Activated CD4-positive, alpha-beta T cell treated with anti-CD3 and anti-CD28 coated beads for 24 hours (primary cell): ENCODE measurements at regions not wholly inside any gene's neighbourhood (a gene's known extent, or its start where the extent isn't known, plus 50 kb on each side); places are given as distances from the start of the nearest gene placed in this dataset.

Source experiments
- DNase-seq, 2 donors: peaks; one replicate each; pipeline ENCODE4 v3.0.0-alpha.2; 2020; ENCODE audit warnings: low read depth in 2 of 2

DNA sequence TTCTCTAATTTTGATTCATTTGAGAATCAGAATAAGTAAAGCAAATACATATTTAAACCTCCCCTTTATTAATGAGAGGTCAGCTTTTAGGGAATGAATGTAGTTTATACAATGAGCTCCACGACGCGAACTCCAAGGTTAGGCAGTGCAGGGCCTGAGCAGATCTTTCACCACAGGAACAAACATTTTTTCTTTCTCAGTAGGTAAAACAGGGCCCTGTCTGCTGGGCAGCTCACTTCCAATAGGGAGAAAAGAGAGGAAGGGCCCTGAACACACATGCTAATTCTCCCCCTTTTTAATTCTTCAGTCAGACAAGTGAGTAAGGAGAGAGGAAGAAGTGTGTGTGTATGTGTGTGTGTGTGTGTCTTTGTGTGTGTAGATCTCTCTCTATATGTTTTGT is 682.4 kb upstream of the TMEFF2 start:
- DNase-seq, result no peak

DNA sequence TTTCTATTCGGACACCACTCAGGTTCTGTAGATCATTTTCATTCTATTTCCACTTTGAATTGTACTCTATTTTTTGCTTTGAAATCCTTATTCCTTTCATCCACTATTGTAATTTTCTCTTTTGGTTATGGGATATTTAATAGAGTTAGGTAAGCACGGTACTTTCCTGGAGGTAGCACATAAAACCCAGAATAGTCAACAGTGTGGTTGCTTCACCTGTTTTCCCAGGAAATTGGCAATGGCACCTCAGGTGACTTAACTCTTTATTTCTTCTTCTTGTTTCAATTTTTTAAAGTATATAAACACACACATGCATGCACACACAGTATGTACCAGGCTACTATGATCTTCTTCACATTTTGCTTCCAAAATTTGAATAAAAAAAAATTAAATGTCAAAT is 682.0 kb upstream of the TMEFF2 start:
- DNase-seq, result no peak

DNA sequence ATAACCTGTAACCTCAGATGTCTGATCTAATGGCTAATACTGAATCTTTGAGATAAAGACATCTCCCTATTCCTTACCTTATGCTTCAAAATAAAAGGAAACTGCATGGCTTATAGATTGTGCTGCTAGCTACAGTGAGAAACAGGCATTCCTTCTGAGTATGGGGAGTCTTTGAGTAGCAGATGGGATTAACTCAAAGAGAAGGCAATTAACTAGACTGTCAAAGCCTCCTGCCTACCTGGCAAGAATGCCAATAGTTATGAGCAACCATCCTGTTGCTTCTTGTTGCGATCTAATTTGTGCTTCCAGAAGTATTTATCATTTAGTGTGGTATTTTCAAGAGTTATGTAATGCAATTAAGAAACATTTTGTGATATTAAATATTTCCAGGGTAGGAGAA is 660.0 kb upstream of the TMEFF2 start:
- no peak for DNase-seq

DNA sequence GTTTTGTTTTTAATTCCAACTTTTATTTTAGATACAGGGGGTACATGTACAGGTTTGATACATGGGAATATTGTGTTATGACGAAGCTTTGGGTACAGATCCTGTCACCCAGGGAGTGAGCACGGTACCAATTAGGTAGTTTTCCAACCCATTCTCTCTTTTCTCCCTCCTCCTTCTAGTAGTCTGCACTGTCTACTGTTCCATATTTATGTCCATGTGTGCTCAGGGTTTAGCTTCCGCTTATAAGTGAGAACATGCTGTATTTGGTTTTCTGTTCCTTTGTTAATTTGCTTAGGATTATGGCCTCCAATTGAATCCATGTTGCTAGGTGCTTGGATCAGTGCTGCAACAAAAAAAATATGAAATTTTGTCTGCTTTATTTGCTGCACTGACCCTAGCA is 659.3 kb upstream of the TMEFF2 start:
- DNase-seq, result no peak

DNA sequence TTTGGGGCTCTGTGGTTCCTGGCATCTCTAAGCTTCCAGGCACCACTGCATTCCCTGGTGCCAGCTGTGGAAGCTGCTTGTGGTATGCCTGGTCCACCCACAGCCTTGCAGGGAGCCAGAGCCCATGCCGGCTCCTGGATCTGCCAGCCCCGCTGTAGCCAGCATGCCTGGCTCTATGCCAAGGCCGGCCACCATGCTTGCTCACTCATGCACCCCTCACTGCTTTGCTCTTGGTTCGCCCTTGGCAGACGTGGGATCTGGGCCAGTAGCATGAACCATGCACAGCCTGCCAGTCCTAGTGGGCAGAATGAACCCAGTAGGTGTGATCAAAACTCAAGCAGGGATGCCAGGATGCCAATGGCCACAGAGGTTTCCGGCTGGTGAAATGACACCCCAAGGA is 634.2 kb upstream of the TMEFF2 start:
- DNase-seq, result no peak

DNA sequence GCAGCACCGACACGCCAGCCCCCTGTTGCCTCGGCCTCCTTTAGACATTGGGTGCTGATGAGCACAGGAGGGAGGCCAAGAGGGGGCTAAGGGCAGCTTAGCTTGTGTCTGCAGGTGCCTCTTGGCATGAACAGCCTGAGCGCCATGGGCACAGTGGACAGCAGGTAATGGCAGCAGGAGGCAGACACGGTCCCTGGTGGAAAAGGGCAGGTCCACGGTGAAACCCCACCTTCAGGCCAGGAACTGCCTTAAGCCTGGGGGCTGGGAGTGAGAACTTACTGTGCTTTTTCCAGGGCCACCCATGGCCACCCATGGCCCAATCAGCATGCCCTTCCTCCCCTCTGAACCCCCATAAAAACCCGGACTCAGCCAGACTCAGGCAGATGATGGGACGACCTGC is 633.4 kb upstream of the TMEFF2 start:
- no peak for DNase-seq

DNA sequence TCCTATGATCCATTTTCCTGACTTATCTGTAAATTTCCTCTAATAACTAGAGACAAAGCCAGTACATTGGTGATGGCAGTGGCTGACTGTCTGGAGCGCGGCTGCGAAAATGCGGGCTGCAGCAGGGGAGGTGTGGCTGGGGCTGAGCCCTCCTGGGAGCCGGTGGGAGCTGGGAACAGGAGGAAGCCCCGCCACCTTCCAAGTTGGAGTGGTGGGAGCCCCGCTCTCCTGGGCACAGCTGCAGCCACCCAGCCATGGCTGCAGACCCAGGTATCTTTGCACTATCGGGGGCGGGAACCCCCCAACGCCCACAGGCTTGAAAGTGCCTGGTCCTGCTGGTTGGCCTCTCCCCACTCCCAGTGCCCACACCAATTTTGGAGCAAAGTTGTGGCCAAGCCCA is 633.0 kb upstream of the TMEFF2 start:
- no peak for DNase-seq

DNA sequence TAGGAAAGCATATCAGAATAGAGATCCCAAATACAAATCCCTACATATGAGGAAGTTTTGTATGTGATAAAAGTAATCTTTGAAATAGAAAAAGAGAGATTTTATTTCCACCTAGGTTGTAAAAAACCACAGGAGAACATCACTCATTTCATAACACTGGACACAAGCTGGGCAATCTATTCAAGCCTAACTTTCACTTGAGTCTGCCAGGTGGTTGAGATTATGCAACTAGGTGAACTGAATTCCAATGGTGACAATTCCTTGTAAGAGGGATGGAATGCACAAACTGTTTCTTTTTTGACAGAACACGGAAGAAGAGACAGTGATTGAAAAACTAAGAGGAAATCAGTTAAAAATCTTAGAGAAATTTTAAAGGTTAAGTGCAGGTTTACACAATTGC is 619.6 kb upstream of the TMEFF2 start:
- no peak for DNase-seq

DNA sequence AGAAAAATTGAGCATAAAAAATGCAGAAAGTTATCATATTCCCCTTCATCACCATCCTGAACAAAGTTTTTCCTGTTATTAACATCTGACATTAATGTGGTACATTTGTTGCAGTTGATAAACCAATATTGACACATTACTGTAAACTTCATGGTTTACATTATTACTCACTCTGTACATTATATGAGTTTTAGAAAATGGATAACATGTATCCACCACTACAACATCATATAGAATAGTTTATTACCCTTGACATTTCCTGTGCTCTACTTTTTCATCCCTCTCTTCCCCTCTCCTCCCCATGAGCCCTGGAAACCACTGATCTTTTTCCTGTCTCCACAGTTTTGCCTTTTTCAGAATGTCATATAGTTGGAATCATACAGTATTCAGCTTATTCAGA is 618.6 kb upstream of the TMEFF2 start:
- no peak for DNase-seq

DNA sequence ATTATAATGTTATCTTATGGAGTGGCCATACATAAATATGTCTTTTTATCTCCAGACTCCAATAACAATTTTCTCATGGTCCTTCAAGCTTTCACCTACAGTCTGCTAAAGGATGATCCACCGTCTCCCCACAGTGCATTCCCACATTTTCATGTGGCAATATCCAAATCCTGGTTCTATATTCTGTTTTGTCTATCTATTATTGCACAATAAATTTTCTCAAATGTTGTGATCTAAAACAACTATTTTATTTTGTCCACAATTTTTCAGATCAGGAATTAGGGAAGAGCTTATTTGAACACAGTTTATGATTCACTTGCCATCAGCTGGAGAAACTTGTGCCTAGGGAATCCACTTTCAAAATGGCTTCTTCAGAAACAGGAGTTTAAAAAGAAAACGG is 614.4 kb upstream of the TMEFF2 start:
- DNase-seq, result no peak

DNA sequence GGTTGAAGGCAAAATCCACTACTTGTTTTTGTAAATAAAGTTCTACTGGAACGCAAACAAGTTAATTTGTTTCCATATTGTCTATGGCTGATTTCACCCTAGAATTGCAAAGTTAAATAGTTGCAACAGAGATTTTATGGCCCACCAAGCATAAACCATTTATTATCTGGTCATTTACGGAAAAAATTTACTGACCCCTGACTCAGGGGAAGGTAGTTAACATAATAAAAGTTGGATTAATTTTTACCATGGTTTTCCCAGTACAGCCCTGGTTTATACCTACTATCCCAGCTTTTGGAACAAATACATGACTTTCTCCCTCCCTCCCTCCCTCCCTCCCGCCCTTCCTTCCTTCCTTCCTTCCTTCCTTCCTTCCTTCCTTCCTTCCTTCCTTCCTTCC is 588.9 kb upstream of the TMEFF2 start:
- no peak for DNase-seq

DNA sequence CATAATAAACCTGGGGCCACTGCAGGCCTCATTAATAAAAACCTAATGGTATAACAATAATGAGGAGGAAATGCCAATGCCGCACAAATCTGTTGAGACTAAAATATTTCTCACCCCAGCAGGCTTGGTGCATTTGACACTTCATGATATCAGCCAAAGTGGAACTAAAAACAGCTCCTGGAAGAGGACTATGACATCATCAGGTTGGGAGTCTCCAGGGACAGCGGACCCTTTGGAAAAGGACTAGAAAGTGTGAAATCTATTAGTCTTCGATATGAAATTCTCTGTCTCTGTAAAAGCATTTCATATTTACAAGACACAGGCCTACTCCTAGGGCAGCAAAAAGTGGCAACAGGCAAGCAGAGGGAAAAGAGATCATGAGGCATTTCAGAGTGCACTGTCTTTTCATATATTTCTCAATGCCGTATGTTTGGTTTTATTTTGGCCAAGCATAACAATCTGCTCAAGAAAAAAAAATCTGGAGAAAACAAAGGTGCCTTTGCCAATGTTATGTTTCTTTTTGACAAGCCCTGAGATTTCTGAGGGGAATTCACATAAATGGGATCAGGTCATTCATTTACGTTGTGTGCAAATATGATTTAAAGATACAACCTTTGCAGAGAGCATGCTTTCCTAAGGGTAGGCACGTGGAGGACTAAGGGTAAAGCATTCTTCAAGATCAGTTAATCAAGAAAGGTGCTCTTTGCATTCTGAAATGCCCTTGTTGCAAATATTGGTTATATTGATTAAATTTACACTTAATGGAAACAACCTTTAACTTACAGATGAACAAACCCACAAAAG is 580.9 kb upstream of the TMEFF2 start:
- no peak for DNase-seq

DNA sequence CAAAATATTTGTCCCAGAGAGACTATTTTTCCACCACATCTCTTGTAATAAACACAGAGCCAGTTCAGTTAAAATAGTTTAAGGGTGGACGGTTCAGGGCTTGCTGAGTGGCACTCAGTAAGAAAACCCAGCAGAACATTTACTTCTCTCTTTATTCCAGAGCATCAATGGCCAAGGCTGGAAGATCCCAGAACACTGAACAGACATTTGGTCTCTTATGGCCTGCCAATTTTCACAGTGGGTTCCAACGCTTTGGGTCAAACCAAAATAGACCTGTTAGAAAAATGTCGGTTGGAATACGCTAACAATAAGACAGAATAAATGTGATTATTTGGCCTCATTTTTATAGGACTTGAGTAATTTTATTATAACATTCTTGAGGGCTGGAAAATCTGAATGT is 580.3 kb upstream of the TMEFF2 start:
- DNase-seq, result no peak

DNA sequence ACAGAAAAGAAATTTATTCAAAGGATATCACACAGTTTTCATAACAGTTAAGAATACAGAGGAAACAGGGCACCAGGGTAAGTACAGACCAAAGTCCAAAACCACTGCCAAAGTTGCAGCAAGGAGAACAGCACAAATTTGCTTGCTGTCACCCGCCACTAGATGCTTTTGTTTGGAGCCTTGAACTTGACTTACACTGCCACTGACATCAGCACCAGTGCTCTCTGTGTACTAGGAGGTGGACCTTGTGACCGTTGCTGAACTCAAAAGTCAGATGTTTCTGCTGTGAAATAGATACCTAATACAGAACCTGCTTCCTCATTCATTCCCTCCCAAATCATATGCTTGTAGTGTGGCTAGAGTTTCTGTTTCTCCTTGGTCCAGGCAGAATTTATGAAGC is 578.3 kb upstream of the TMEFF2 start:
- no peak for DNase-seq

DNA sequence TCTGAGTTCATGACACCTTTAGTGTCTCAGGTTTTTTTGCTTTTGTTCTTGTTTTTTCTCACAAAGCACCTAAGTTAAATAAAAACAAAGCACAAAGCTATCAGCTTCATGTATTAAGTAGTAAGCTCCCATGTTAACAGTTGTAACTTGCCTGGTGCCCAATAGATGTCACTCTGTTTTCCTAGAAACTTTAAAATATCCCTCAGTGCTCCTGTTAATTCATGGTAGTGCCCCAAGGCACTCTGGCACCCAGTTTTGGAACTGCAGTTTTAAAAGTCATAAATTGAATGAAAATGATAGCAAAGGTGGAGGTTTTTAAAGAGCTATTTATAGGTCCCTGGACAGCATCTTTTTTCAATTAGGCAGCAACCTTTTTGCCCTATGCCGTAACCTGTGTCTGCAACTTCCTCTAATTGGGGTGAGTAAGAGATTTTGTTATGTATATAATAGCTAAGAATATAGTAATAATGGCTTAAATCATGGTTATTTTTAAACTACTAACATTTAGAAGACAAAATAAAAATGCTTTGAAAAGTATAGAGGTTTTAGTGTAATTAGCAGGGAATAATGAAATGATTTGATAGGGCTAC is 555.0 kb upstream of the TMEFF2 start:
- no peak for DNase-seq

DNA sequence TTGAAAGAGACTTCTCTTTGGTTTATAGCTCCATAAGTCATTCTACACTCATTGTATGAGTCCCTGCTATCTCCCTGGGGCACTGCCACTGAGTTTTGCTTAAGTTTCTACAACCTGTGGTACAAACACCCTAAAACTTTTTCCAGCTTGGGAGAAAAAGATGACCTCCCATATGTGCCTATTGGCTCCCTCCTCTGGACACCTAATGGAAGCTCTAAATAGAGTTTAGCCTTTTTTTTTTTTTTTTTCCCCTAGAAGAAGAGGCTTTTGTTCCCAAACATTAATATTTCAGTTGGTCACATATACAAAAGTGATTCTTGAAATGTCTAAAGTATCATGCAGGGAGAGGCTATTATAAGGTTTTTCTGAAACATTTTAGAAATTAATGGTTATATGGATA is 547.2 kb upstream of the TMEFF2 start:
- DNase-seq, result no peak

DNA sequence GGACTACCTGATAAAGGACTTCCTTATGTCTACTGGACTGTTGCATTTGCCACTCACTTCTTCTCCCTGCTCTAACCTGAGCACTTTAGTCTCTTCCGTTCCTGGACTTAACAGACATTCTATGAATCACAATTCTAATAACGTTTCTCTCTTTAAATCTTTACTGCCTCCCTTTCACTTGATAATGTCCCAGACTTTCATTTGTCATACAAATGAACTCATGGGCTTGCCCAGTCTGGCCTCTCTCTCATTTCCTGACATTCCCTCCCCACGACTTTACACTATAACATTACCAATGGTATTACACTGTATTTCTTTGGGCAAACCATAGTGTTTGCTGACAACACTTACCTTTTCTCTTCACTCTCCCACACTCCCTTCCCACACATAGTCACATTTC is 540.7 kb upstream of the TMEFF2 start:
- DNase-seq, result no peak

DNA sequence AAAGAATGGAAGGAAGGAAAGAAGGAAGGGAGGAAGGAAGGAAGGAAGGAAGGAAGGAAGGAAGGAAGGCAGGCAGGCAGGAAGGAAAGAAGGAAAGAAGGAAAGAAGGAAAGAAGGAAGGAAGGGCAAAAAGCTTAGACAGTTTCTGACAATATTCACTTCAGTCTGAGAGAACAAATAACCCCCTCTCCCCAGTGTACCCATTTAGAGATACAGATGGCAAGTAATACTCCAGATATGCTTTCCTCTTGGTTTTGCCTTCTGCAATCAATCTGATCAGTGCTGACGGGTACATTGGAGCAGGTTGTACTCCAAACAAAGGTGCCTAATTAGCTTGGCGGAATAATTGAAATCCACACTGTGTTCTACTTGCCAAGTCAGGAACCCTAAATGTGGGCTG is 534.6 kb upstream of the TMEFF2 start:
- DNase-seq, result no peak

DNA sequence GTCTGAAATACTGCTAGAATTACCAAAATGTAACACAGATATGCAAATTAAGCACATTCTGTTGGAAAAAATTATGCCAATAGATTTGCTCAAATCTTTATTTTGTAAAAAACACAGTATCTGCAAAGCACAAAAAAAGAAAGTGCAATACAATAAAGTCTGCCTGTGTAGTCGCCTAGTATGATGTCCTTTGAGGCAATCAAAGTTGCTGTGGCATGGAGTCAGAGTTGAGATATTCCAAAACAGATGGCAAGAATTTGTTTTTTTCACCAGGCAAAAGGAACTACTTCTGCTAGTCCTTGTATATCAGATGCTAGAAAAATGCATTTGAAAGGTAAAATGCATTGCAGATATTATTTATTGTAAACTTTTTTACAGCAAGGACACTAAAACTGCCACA is 531.3 kb upstream of the TMEFF2 start:
- no peak for DNase-seq

DNA sequence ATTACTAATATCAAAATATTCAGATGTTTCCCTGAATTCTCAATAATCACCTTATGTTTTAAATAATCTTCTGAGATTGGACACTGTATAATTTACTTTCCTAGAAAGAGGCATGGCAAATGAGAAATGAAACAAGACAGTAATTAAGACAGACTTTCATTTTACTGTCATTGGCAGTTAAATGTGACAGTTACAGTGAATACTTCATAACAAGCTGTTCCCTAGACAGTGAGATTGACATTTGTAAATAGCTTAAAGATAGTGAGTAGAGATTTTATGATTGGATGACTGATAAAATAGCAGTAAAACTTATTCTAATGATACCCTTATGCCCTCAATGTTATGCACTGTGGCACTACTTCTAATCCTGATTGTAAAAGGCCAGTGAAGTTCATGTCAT is 524.9 kb upstream of the TMEFF2 start:
- DNase-seq, result no peak

DNA sequence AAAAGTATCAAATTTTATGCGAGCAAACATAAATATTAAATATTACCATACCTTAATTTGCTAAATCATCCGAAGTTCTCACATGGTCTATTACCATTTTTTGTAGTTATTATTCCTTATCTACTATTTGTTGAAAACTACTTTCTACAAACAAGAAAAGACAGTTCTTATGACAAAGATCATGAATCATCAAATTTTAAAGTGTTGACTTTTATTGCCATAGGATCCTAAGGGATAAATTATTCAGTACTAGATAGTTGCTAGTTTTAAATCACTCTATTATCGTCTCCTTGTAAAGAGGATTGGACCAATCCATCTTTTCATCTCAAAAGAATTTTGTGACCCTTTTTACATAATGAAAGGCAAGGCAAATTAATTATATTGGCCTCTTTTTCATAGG is 523.6 kb upstream of the TMEFF2 start:
- no peak for DNase-seq

DNA sequence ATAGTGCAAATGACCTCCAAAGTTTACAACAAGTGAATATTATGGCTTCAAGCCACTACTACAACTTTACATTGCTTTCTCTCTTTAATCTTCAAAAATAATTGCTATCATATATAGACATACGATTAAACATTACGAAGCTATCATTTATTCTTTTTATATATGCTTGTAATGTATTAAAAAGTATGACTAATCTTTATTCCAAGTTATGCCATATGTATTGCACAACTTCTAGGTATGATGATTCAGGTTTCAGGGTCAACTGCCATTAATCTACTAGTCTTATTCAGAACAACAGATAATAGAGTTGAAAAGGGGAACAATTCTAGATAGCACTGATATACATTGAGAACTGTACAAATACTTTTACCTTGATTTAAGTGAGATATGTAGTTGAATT is 506.2 kb upstream of the TMEFF2 start:
- no peak for DNase-seq

DNA sequence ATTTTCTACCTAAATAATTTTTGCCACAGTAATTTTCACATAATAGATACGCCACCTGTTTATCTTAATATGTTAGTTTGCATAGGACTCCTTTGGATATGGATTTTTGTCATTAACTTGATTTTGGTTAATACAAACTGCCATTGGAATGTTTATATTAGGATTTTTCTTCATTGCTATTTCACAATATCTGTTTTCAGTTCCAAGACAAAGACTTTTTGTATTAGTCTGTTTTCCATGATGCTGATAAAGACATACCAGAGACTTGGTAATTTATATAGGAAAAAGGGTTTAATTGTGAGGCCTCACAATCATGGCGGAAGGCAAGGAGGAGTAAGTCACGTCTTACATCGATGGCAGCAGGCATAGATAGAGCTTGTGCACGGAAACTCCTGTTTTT is 503.1 kb upstream of the TMEFF2 start:
- DNase-seq, result no peak

DNA sequence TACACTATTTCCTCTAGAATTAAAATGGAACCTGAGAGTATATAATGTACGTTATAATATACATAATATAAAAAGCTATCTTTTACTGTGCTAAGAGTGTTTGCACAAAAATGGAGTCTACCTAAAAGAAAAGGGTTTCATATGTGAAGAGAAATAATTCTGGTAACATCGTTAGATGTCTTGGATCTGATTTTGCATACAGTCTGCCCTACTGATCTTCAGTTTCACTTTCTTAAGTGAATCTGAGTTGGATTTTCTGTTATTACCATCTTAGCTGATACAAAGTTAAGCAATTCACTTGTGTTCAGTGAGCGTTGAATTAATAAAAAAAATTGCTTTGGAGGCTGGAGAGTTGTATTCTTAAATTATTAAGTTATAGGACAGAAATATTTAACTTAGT is 502.1 kb upstream of the TMEFF2 start:
- no peak for DNase-seq
